ENCODE measurements at regions not wholly inside any gene's neighbourhood (a gene's known extent, or its start where the extent isn't known, plus 50 kb on each side); places are given as distances from the start of the nearest gene placed in this dataset.

GRCh38 chr7:115127399-115128021 is 205.6 kb downstream of the MDFIC start:
- DNase-seq (ENCODE audit: low spot score), result no peak

GRCh38 chr7:115125750-115126149 is 203.9 kb downstream of the MDFIC start:
- no peak for DNase-seq (ENCODE audit: low spot score)

GRCh38 chr7:115125312-115125711 is 203.4 kb downstream of the MDFIC start:
- DNase-seq (ENCODE audit: low spot score), result no peak

- DNase-seq (ENCODE audit: low spot score), result no peak
Observed at GRCh38 chr7:115124409-115124939, 202.6 kb downstream of the MDFIC start.

- no peak for DNase-seq (ENCODE audit: low spot score)
Observed at GRCh38 chr7:115123441-115123840, 201.5 kb downstream of the MDFIC start.

GRCh38 chr7:115122388-115122787 is 200.5 kb downstream of the MDFIC start:
- no peak for DNase-seq (ENCODE audit: low spot score)

GRCh38 chr7:115117748-115118147 is 195.9 kb downstream of the MDFIC start:
- DNase-seq (ENCODE audit: low spot score), result no peak

- DNase-seq (ENCODE audit: low spot score), result no peak
Observed at GRCh38 chr7:115116773-115117715, 195.2 kb downstream of the MDFIC start.

GRCh38 chr7:115113776-115114175 is 191.9 kb downstream of the MDFIC start:
- no peak for DNase-seq (ENCODE audit: low spot score)

GRCh38 chr7:115113131-115113530 is 191.2 kb downstream of the MDFIC start:
- no peak for DNase-seq (ENCODE audit: low spot score)

- no peak for DNase-seq (ENCODE audit: low spot score)
Observed at GRCh38 chr7:115110523-115110922, 188.6 kb downstream of the MDFIC start.

- DNase-seq (ENCODE audit: low spot score), result no peak
Observed at GRCh38 chr7:115106316-115106715, 184.4 kb downstream of the MDFIC start.

- no peak for DNase-seq (ENCODE audit: low spot score)
Observed at GRCh38 chr7:115102738-115103137, 180.8 kb downstream of the MDFIC start.

- DNase-seq (ENCODE audit: low spot score), result no peak
Observed at GRCh38 chr7:115101199-115101598, 179.3 kb downstream of the MDFIC start.

GRCh38 chr7:115099906-115100305 is 178.0 kb downstream of the MDFIC start:
- DNase-seq (ENCODE audit: low spot score), result no peak

GRCh38 chr7:115097175-115097671 is 175.3 kb downstream of the MDFIC start:
- no peak for DNase-seq (ENCODE audit: low spot score)

- no peak for DNase-seq (ENCODE audit: low spot score)
Observed at GRCh38 chr7:115096262-115096661, 174.4 kb downstream of the MDFIC start.

GRCh38 chr7:115094163-115094562 is 172.3 kb downstream of the MDFIC start:
- no peak for DNase-seq (ENCODE audit: low spot score)

- no peak for DNase-seq (ENCODE audit: low spot score)
Observed at GRCh38 chr7:115088893-115089292, 167.0 kb downstream of the MDFIC start.

GRCh38 chr7:115087437-115087836 is 165.5 kb downstream of the MDFIC start:
- no peak for DNase-seq (ENCODE audit: low spot score)

GRCh38 chr7:115086146-115086841 is 164.4 kb downstream of the MDFIC start:
- DNase-seq (ENCODE audit: low spot score), result no peak

- DNase-seq (ENCODE audit: low spot score), result no peak
Observed at GRCh38 chr7:115085421-115085820, 163.5 kb downstream of the MDFIC start.
